HG03045 (cell line): ENCODE measurements at regions not wholly inside any gene's neighbourhood (a gene's known extent, or its start where the extent isn't known, plus 50 kb on each side); places are given as distances from the start of the nearest gene placed in this dataset.

Experiments used
- ATAC-seq: cut with Tn5 transposase; IDR thresholded peaks from one replicate; pipeline ENCODE4 v1.9.1; 2021; ENCODE audit warnings: mild to moderate bottlenecking, moderate library complexity; ENCODE audit not compliant: unreplicated experiment

DNA sequence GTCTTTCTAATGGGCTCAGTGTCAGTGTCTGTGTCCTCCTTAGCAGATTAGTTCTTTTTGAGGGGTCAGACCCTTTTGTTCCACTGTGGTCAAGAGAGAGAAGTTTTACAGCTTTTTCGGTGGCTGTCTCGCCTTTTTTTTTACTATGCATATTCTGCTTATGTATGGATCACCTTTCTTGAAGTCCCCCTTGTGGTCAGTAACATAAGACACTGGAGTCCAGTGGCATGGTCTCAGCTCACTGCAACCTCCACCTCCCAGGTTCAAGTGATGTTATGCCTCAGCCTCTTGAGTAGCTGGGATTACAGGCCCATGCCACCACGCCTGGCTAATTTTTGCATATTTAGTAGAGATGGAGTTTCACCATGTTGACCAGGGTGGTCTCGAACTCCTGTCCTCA, 54.0 kb upstream of the PGRMC2 start:
- ATAC-seq = no peak

DNA sequence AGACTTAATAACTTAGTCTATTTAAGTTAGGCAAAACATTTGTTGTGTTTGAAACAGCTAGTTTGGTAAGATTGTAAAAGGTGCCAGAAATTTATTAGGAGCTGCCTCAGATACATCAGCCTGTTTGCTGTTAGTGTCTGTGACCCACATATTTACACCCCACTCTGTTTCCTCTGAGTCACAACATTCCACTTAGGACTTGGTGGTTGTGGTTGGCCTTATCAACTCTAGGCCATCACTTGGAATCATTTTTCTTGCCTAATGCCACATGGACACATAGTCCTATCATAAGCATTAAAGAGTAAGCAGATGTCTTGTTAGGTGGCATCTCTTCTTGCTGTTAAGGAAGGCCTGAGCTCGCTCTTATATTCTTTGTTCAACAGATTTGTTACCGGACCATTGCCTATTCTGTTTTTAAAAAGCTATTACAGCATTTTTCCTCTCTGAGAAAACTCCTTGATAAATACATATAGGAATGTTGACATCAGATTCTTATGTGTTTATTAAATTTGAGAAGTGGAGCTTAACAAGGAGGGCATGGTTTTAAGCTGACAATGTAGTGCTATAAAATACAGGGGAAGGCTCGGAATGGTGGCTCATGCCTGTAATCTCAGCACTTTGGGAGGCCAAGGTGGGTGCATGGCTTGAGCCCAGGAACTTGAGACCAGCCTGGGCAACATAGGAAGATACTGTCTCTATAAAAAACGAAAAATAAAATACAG, 51.2 kb upstream of the PGRMC2 start:
- ATAC-seq = no peak

GRCh38 chr4:128337863-128338262, 50.2 kb upstream of the PGRMC2 start:
- no peak for ATAC-seq
